ENCODE measurements at regions not wholly inside any gene's neighbourhood (a gene's known extent, or its start where the extent isn't known, plus 50 kb on each side); places are given as distances from the start of the nearest gene placed in this dataset.

DNA sequence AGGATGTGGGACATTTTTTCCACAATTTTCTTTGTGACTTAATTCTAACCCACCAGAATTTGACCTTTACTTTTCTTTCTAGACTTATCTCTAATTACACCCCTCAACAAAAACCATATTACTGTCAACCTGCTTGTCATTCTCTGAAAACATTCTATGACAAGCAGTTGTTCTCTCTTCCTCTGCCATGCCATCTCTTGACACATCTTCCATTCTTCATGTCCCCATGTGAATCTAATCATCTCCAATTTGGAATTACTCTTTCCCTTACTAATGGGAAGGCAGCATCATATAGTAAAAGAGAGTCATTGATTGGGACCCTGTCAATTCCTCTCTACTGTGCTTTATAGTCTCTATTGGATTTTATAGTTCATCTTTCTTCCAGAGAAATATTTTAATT is 61.3 kb upstream of the P2RY1 start:
- TF ChIP-seq, protein P1, sequence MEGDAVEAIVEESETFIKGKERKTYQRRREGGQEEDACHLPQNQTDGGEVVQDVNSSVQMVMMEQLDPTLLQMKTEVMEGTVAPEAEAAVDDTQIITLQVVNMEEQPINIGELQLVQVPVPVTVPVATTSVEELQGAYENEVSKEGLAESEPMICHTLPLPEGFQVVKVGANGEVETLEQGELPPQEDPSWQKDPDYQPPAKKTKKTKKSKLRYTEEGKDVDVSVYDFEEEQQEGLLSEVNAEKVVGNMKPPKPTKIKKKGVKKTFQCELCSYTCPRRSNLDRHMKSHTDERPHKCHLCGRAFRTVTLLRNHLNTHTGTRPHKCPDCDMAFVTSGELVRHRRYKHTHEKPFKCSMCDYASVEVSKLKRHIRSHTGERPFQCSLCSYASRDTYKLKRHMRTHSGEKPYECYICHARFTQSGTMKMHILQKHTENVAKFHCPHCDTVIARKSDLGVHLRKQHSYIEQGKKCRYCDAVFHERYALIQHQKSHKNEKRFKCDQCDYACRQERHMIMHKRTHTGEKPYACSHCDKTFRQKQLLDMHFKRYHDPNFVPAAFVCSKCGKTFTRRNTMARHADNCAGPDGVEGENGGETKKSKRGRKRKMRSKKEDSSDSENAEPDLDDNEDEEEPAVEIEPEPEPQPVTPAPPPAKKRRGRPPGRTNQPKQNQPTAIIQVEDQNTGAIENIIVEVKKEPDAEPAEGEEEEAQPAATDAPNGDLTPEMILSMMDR (IDR thresholded peaks at IDR 0.05) = no peak
- TF ChIP-seq POLR2A (IDR thresholded peaks at IDR 0.05) = no peak

Measured in body of pancreas (tissue), 4 donors.